Ovary (tissue), 7 donors: ENCODE measurements at regions not wholly inside any gene's neighbourhood (a gene's known extent, or its start where the extent isn't known, plus 50 kb on each side); places are given as distances from the start of the nearest gene placed in this dataset.

Experiments used
- DNase-seq, 5 donors: peaks; one replicate each; pipeline ENCODE4 v3.0.0-alpha.2; 2019 to 2020
- H3K27ac ChIP-seq, 2 donors: fragments of 200-600 bp; one replicate each; pipeline versions ENCODE4 v1.5.1 to v1.8.0; 2019 to 2022
- H3K27me3 ChIP-seq: fragments of 200-600 bp; one replicate; pipeline ENCODE4 v1.8.0; 2022
- H3K36me3 ChIP-seq: fragments of 200-600 bp; sonication (generic); one replicate; pipeline ENCODE4 v1.5.1; 2019
- H3K4me1 ChIP-seq: one replicate; pipeline ENCODE4 v1.8.1; 2013; ENCODE audit warnings: mild to moderate bottlenecking, moderate library complexity; ENCODE audit not compliant: insufficient read depth
- H3K4me3 ChIP-seq: fragments of 200-600 bp; sonication (generic); one replicate; pipeline ENCODE4 v1.5.1; 2017
- H3K9me3 ChIP-seq, 2 donors: fragments of 200-600 bp in 1 of 2; sonication (generic) in 1 of 2; one replicate each; pipeline versions ENCODE4 v1.5.1 to v1.8.1; 2013 to 2019; ENCODE audit warnings: mild to moderate bottlenecking in 1 of 2, moderate library complexity in 1 of 2
- EP300 ChIP-seq: sonication (generic); formaldehyde crosslinking; IDR thresholded peaks from one replicate; pipeline ENCODE4 v1.6.1; 2017; ENCODE audit warnings: antibody characterized with exemption
- POLR2A ChIP-seq: fragments of 450-650 bp; IDR thresholded peaks from one replicate; pipeline ENCODE4 v1.6.1; 2017; ENCODE audit warnings: antibody characterized with exemption, mild to moderate bottlenecking, moderate library complexity
- WGBS, 3 donors: extraction: QIAGEN DNeasy Blood & Tissue Kit in 1 of 3; methylation state at CpG; one replicate each; pipeline versions ENCODE4 v1.1.5 to v1.1.7; 2013 to 2017; 5-methylcytosine and 5-hydroxymethylcytosine counted together
- intact Hi-C, 4 donors: fragments of 100-400 bp; cut with DNase I; formaldehyde crosslinking; loops; one replicate each; pipeline versions ENCODE4 v1.11.0 to v1.15.1; 2022 to 2023
- TF ChIP-seq, protein P1 (sequence below), 3 donors: fragments of 450-650 bp in 2 of 3; fragments of 200-600 bp in 1 of 3; IDR thresholded peaks; one replicate each; pipeline versions ENCODE4 v1.5.1 to v1.8.0; 2016 to 2022; ENCODE audit warnings: antibody characterized with exemption in 3 of 3, mild to moderate bottlenecking in 1 of 3
- donor health status: DM: no; HTN: no; CAD: no; lungs with moderate emphysema.
- donor health status: DM: no; HTN: no; CAD: no.
- donor health status: Bipolar disorder and iron deficiency.
- donor health status: DM: no; HTN: no; CAD: no.
- donor health status: DM: yes; HTN: yes; CAD: no.

DNA sequence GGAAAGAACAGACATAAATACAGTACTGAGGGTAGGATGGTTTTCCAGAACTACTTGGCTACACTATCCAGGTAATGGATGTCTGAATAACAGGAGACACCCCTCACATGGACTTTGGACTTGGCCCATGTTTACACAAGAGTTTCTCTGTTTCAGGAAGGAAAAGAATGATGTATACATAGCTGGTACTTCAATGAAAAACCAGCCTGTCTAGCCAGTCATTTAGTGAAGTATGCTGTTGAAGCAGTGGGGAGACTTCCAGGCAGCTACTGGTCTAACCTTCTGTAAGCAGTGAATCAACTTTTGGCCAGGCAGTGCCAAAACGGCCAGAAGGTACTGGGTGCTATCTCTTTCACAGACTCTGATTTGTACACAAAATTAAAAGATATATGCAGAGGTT, 135.0 kb downstream of the MBL2 start:
- no peak overlapping the region for H3K27ac ChIP-seq
- H3K27me3 ChIP-seq: no peaks in the 10 kb centered on the region
- no peak overlapping the region for H3K4me3 ChIP-seq
- H3K36me3 ChIP-seq: no peaks in the 10 kb centered on the region
- TF ChIP-seq, protein P1, sequence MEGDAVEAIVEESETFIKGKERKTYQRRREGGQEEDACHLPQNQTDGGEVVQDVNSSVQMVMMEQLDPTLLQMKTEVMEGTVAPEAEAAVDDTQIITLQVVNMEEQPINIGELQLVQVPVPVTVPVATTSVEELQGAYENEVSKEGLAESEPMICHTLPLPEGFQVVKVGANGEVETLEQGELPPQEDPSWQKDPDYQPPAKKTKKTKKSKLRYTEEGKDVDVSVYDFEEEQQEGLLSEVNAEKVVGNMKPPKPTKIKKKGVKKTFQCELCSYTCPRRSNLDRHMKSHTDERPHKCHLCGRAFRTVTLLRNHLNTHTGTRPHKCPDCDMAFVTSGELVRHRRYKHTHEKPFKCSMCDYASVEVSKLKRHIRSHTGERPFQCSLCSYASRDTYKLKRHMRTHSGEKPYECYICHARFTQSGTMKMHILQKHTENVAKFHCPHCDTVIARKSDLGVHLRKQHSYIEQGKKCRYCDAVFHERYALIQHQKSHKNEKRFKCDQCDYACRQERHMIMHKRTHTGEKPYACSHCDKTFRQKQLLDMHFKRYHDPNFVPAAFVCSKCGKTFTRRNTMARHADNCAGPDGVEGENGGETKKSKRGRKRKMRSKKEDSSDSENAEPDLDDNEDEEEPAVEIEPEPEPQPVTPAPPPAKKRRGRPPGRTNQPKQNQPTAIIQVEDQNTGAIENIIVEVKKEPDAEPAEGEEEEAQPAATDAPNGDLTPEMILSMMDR (IDR thresholded peaks at IDR 0.05): no peak
- no peak for TF ChIP-seq POLR2A
- TF ChIP-seq EP300: no peak
- DNase-seq: no peak
- intact Hi-C loops: no loop called here
- 67 to 83% (median 71%) methylated on average over 1 of the region's 1 CpG for WGBS, 3 donors
- H3K9me3 ChIP-seq: no peaks in the 10 kb centered on the region
- no peaks in the 10 kb centered on the region for H3K4me1 ChIP-seq

DNA sequence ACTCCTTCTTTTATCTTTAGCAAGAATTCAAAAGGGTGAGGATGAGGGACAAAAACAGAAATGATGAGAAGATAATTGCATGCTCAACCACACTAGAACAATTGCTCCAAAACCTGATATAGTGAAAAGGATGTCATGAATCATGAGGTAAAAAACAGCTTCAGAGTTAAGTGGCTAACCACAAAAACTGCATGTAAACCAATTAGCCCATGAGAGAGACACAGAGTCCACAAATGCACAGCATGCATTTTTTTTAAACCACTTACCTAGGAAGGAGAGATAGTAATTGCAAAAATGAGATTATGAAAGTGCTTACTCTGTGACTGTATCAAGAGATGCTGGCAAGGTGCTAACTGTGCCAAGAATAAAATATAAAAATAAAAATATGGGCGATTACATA, 132.9 kb downstream of the MBL2 start:
- no peak overlapping the region for H3K27ac ChIP-seq
- H3K9me3 ChIP-seq: no peaks in the 10 kb centered on the region
- H3K4me1 ChIP-seq: no peaks in the 10 kb centered on the region
- no peaks in the 10 kb centered on the region for H3K36me3 ChIP-seq
- no peaks in the 10 kb centered on the region for H3K27me3 ChIP-seq
- 0% methylated on average over 1 of the region's 1 CpG for WGBS, 3 donors
- TF ChIP-seq EP300: no peak
- no peak for TF ChIP-seq POLR2A
- TF ChIP-seq, protein P1 (IDR thresholded peaks at IDR 0.05): no peak
- intact Hi-C loops: no loop called here
- no peak overlapping the region for H3K4me3 ChIP-seq
- DNase-seq: no peak

DNA sequence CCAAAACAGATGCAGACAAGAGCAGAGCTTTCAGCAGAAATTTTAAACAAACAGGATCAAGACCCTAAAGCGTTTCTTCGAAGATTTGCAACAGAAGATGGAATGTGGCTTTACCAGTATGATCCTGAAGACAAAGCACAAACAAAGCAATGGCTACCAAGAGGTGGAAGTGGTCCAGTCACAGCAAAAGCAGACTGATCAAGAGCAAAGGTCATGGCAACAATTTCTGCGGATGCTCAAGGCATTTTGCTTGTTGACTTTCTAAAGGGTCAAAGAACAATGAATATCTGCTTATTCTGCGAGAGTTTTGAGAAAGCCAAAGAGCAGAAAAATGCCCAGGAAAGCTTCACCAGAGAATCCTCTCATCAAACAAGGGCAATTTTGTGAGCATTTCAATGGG, 130.4 kb downstream of the MBL2 start:
- TF ChIP-seq, protein P1 (IDR thresholded peaks at IDR 0.05): no peak
- TF ChIP-seq EP300 (no peak), POLR2A (no peak)
- no peaks in the 10 kb centered on the region for H3K36me3 ChIP-seq
- H3K4me3 ChIP-seq: no peak overlapping the region
- DNase-seq: no peak
- no peak overlapping the region for H3K27ac ChIP-seq
- H3K27me3 ChIP-seq: no peaks in the 10 kb centered on the region
- H3K4me1 ChIP-seq: no peaks in the 10 kb centered on the region
- H3K9me3 ChIP-seq: no peaks in the 10 kb centered on the region
- intact Hi-C loops: no loop called here
- 48 to 64% (median 48%) methylated on average over 4 of the region's 4 CpGs for WGBS, 3 donors

DNA sequence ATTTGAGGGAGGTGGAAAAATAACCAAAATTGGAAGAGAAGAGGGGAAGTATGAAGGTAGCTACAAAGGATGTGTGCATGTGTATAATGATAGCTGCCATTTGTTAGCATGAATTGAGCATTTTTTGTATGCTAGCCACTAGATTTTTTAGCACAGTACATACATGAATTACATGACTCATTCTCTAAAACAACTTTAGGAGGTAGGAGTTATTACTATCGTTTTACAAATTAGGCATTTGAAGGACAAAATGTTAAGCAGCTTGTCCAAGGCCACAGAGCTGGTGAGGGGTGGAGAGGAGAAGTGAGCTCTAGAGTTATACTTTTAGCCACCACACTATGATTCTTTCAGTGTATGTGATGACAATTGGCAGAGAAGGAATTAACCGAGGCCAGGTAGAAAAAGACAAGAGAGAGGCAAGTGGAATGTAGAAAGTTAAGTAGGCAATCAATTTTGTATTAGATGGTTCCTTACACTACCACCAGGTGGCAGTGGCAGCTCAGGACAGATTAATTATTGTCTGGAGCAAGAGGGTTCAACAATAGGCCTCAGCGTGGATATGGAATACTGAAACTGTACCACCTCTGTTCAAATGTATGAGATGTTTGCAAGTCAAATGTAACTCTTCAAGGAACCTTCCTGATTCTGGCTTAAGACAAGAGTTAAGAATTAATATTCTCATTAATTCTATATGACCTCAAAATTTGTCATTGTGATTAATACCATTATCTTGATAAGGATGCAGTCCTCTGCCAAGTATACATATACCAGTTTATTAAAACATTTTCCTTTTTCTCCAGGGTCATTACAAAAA, 128.0 kb downstream of the MBL2 start:
- H3K4me3 ChIP-seq: no peak overlapping the region
- intact Hi-C loops: no loop called here
- TF ChIP-seq, protein P1 (IDR thresholded peaks at IDR 0.05): no peak
- TF ChIP-seq POLR2A (no peak), EP300 (no peak)
- no peaks in the 10 kb centered on the region for H3K4me1 ChIP-seq
- H3K27me3 ChIP-seq: no peaks in the 10 kb centered on the region
- no peak for DNase-seq
- no peaks in the 10 kb centered on the region for H3K36me3 ChIP-seq
- H3K27ac ChIP-seq: no peak overlapping the region
- no peaks in the 10 kb centered on the region for H3K9me3 ChIP-seq
- whole genome bisulfite sequencing, 3 donors: 12 to 24% (median 16%) methylated on average over 3 of the region's 3 CpGs
